ENCODE measurements at regions not wholly inside any gene's neighbourhood (a gene's known extent, or its start where the extent isn't known, plus 50 kb on each side); places are given as distances from the start of the nearest gene placed in this dataset.
"Not testable (repeated sequence)": the region's sequence is repeated elsewhere in the genome, so short reads cannot be mapped to it uniquely, and the experiment has no call there.

DNA sequence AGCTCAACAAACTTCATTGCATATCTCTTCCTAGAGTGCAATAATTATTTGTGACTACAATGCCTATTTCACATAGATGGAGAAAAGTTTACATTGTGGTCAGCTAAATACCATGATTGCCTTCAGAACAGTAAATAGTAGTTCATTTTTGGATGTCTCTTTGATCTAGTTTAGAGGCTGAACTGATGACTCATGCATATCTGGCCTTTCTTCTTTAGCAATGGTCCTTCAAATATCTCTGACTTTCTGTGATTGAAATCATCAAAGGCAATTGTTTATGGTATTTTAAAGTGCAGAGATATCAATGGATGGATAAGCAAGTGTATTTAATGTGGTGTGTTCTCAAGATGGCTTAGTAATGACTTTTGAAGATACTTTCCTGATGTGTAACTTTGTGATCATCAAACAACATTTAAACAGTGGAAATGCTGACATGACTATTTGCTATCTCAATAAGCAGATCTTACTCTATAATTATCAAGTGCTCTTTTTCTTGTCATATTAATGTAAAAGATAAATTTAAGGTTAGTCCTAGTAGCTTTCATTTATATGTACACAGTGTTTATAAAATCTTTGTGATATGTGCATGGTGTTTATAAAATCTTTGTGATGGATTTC, 523.7 kb upstream of the SLC35B3 start:
- H3K9me3 Mint-ChIP-seq = no peaks in the 10 kb centered on the region
- POLR2A ChIA-PET = no interaction called here

DNA sequence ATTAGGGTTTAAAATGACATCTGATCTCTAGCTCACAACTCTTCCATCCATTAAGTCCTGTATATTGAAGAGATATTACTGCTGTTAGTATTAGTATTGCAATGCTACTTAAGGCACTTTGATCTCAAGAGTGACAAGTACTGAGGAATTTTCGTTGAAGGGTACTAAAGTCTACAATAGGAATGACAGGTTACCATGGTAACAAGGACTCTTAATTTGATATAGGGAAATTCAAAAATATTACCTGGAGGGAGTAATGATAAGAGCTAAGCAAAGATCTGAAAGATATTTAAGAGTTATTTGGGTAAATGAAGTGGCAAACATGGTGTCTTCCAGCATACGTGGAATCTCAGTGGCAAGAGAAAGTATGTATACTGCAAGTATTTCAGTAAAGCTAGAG, 518.0 kb upstream of the SLC35B3 start:
- Mint-ChIP-seq H3K4me1 (no peaks in the 10 kb centered on the region), H3K4me3 (no peak overlapping the region), H3K36me3 (no peaks in the 10 kb centered on the region), H3K27ac (no peak overlapping the region), H3K9me3 (no peaks in the 10 kb centered on the region), H3K27me3 (no peaks in the 10 kb centered on the region)
- ATAC-seq (ENCODE audit: low read depth) = no peak
- POLR2A ChIA-PET = no interaction called here
- no peak for DNase-seq

More for the DNA sequence above, 523.7 kb upstream of the SLC35B3 start:
- no peak overlapping the region for H3K27ac Mint-ChIP-seq
- ATAC-seq (ENCODE audit: low read depth) (no peak), DNase-seq (no peak)
- H3K4me1 Mint-ChIP-seq = no peaks in the 10 kb centered on the region
- no peak overlapping the region for H3K4me3 Mint-ChIP-seq
- no peaks in the 10 kb centered on the region for H3K36me3 Mint-ChIP-seq
- no peaks in the 10 kb centered on the region for H3K27me3 Mint-ChIP-seq

GRCh38 chr6:8948733-8949132, 513.4 kb upstream of the SLC35B3 start:
- Mint-ChIP-seq H3K36me3 (no peaks in the 10 kb centered on the region), H3K4me1 (no peaks in the 10 kb centered on the region), H3K4me3 (no peak overlapping the region), H3K9me3 (no peaks in the 10 kb centered on the region), H3K27ac (no peak overlapping the region), H3K27me3 (no peaks in the 10 kb centered on the region)
- POLR2A ChIA-PET = no interaction called here
- DNase-seq = no peak
- no peak for ATAC-seq (ENCODE audit: low read depth)

DNA sequence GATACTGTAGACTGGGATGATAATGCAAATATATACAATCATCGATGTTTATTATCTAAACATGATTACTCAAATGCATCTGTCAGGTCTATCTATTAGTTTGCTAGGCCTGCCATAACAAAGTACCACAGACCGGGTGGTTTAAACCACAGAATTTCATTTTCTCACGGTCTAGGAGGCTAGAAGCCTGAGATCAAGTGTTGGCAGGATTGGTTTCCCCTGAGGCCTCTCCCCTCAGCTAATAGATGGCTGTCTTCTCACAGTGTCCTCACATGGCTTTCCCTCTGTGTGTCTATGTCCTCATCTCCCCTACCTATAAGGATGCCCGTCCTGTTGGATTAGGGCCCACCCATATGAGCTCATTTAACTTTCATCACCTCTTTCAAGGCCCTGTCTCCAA, 512.6 kb upstream of the SLC35B3 start:
- Mint-ChIP-seq H3K9me3 (no peaks in the 10 kb centered on the region), H3K4me1 (no peaks in the 10 kb centered on the region), H3K36me3 (no peaks in the 10 kb centered on the region), H3K27me3 (no peaks in the 10 kb centered on the region), H3K4me3 (no peak overlapping the region), H3K27ac (no peak overlapping the region)
- ATAC-seq (ENCODE audit: low read depth) (no peak), DNase-seq (no peak)
- POLR2A ChIA-PET = no interaction called here

GRCh38 chr6:8944548-8944947, 509.2 kb upstream of the SLC35B3 start:
- DNase-seq (no peak), ATAC-seq (ENCODE audit: low read depth) (no peak)
- Mint-ChIP-seq H3K27ac (no peak overlapping the region), H3K9me3 (no peaks in the 10 kb centered on the region), H3K27me3 (no peaks in the 10 kb centered on the region), H3K4me1 (no peaks in the 10 kb centered on the region), H3K36me3 (no peaks in the 10 kb centered on the region), H3K4me3 (no peak overlapping the region)
- POLR2A ChIA-PET = no interaction called here

DNA sequence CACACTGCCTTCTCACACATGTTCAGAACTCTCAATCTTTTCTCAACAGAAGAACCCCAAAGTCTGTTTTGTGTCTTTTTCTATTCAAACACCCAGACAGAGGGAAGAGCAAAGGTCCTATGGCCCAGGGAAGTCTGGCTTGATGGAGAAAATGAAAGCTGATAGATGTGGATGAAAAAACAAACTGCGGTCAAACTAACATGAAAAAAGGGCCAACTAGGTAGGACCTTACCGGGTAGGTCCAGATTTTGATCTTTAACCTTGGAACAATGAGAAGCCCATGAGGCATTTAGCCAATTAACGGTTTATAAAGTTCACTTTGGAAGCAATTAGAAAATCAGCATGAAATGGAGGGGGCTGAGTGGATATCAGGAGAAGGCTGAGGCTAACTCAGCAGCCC, 507.7 kb upstream of the SLC35B3 start:
- H3K4me1 Mint-ChIP-seq = no peaks in the 10 kb centered on the region

DNA sequence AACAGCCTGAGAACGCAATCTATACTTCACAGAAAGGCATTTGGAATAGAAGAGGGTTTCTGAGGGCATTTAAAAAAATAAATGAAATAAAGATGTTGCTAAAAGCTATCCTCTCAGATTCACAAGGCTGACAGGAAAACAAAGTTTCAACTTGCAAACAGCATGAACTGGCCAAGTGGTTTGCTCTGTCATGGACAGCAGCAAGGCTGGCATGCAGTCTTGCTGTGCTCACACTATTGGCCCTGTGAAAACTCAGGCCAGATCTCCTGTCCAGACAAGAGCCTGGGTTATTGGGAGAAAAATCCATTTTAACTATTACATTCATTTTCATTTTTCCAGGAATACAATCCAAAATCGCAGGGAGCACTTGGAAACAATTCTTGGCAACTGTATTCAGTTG, 506.2 kb upstream of the SLC35B3 start:
- H3K27ac Mint-ChIP-seq = no peak overlapping the region
- DNase-seq (no peak), ATAC-seq (ENCODE audit: low read depth) (no peak)
- POLR2A ChIA-PET = no interaction called here
- no peaks in the 10 kb centered on the region for H3K36me3 Mint-ChIP-seq
- no peak overlapping the region for H3K4me3 Mint-ChIP-seq
- no peaks in the 10 kb centered on the region for H3K4me1 Mint-ChIP-seq
- H3K9me3 Mint-ChIP-seq = no peaks in the 10 kb centered on the region
- H3K27me3 Mint-ChIP-seq = no peaks in the 10 kb centered on the region

More for the DNA sequence above, 507.7 kb upstream of the SLC35B3 start:
- POLR2A ChIA-PET = no interaction called here
- ATAC-seq (ENCODE audit: low read depth) (no peak), DNase-seq (no peak)
- H3K36me3 Mint-ChIP-seq = no peaks in the 10 kb centered on the region
- H3K27ac Mint-ChIP-seq = no peak overlapping the region
- no peak overlapping the region for H3K4me3 Mint-ChIP-seq
- no peaks in the 10 kb centered on the region for H3K9me3 Mint-ChIP-seq
- H3K27me3 Mint-ChIP-seq = no peaks in the 10 kb centered on the region

DNA sequence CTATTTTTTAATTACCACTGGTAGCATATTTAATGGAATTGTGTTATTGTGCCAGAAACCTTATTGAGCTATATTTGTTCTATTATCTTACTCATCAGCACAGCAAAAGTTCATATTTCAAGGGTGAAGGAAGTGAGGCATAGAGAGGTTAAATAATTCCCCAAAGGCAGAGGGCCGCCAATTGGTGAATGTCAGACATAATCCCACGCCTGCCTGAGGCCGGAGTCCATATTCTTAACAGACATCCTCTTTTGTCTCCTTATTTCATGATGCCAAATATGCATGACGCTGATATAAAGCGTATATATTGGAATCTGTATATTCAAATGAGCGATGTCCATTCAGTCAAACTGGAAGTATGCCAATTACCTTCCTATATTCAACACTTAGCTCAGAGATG, 505.0 kb upstream of the SLC35B3 start:
- Mint-ChIP-seq H3K9me3 (no peaks in the 10 kb centered on the region), H3K4me3 (no peak overlapping the region), H3K27me3 (no peaks in the 10 kb centered on the region), H3K27ac (no peak overlapping the region), H3K4me1 (no peaks in the 10 kb centered on the region), H3K36me3 (no peaks in the 10 kb centered on the region)
- DNase-seq (no peak), ATAC-seq (ENCODE audit: low read depth) (no peak)
- POLR2A ChIA-PET = no interaction called here

DNA sequence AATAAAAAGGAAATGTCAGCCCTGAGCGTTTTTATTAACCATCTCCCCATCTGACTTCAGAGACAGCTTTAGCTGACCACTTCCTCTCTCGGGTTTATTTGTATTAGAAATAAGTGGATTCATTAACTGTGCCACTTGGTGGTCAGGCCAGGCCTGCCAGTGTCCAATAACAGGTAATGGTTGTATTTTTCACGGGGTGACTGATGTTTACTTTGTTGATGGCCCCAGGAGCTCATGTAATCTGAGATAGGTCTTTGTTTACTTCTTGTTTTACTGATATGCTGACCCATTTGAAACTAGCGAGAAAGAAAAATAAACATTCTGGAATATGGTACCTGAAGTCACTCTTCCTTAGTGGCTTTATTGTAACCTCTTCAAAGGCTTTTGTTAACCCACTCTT, 504.3 kb upstream of the SLC35B3 start:
- Mint-ChIP-seq H3K4me1 (no peaks in the 10 kb centered on the region), H3K27me3 (no peaks in the 10 kb centered on the region), H3K36me3 (no peaks in the 10 kb centered on the region), H3K9me3 (no peaks in the 10 kb centered on the region), H3K27ac (no peak overlapping the region), H3K4me3 (no peak overlapping the region)
- POLR2A ChIA-PET = no interaction called here
- no peak for DNase-seq
- ATAC-seq (ENCODE audit: low read depth) = no peak

DNA sequence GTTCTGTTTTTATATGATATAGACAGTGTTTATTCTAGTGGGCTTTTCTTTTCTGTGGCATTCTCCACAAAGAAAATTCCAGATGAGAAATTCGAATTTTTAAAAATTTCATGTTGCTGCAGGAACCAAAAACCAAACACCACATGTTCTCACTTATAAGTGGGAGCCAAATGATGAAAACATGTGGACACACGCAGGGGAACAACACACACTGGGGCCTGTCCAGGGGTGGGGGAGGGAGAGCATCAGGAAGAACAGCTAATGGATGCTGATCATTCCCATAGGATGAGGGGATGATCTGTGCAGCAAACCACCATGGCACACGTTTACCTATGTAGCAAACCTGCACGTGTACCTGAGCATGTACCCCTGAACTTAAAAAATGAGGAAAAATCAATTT, 499.0 kb upstream of the SLC35B3 start:
- no peak overlapping the region for H3K27ac Mint-ChIP-seq
- ATAC-seq (ENCODE audit: low read depth) = no peak
- H3K36me3 Mint-ChIP-seq = no peaks in the 10 kb centered on the region
- H3K27me3 Mint-ChIP-seq = no peaks in the 10 kb centered on the region
- DNase-seq = no peak
- H3K4me3 Mint-ChIP-seq = no peak overlapping the region
- no peaks in the 10 kb centered on the region for H3K4me1 Mint-ChIP-seq
- POLR2A ChIA-PET = no interaction called here
- no peaks in the 10 kb centered on the region for H3K9me3 Mint-ChIP-seq

GRCh38 chr6:8930009-8930408, 494.7 kb upstream of the SLC35B3 start:
- Mint-ChIP-seq H3K27me3 (no peaks in the 10 kb centered on the region), H3K4me3 (no peak overlapping the region), H3K36me3 (no peaks in the 10 kb centered on the region), H3K4me1 (no peaks in the 10 kb centered on the region), H3K9me3 (no peaks in the 10 kb centered on the region), H3K27ac (no peak overlapping the region)
- DNase-seq (no peak), ATAC-seq (ENCODE audit: low read depth) (no peak)
- POLR2A ChIA-PET = no interaction called here

DNA sequence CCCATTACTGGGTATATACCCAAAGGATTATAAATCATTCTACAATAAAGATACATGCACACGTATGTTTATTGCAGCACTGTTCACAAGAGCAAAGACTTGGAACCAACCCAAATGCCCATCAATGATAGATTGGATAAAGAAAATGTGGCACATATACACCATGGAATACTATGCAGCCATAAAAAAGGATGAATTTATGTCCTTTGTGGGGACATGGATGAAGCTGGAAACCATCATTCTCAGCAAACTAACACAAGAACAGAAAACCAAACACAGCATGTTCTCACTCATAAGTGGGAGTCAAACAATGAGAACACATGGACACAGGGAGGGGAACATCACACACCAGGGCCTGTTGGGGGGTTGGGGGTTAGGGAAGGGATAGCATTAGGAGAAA, 484.9 kb upstream of the SLC35B3 start:
- H3K27ac Mint-ChIP-seq; DNase-seq; H3K36me3 Mint-ChIP-seq; H3K27me3 Mint-ChIP-seq; ATAC-seq (ENCODE audit: low read depth); H3K4me3 Mint-ChIP-seq; H3K9me3 Mint-ChIP-seq; POLR2A ChIA-PET; H3K4me1 Mint-ChIP-seq: not testable (repeated sequence)

DNA sequence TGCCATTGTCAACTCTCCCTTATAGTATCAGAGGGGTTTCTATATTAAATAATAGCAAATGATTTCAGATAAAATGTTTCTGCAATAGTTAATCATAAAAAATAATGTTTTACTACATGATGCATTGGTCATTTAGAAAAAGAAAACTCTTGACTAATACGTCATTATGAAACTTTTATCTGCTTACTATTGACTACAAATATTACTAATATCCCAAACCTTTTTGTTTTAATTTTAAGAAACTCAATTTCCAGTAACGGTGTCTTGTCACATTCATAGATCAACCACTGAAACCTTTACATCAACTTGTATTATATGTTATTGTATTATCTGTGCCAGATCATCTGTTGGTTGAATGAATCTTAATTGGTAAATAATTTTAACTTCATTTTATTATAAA, 482.9 kb upstream of the SLC35B3 start:
- ATAC-seq (ENCODE audit: low read depth) (no peak), DNase-seq (no peak)
- Mint-ChIP-seq H3K4me1 (no peaks in the 10 kb centered on the region), H3K9me3 (peaks cover 3% of the 10 kb centered on the region), H3K36me3 (no peaks in the 10 kb centered on the region), H3K4me3 (no peak overlapping the region), H3K27me3 (no peaks in the 10 kb centered on the region), H3K27ac (no peak overlapping the region)
- POLR2A ChIA-PET = no interaction called here

GRCh38 chr6:8914700-8915099, 479.4 kb upstream of the SLC35B3 start:
- ATAC-seq (ENCODE audit: low read depth) (no peak), DNase-seq (no peak)
- POLR2A ChIA-PET = no interaction called here
- Mint-ChIP-seq H3K27ac (no peak overlapping the region), H3K4me1 (no peaks in the 10 kb centered on the region), H3K4me3 (no peak overlapping the region), H3K36me3 (no peaks in the 10 kb centered on the region), H3K9me3 (peaks cover 5% of the 10 kb centered on the region), H3K27me3 (peaks cover 2% of the 10 kb centered on the region)

DNA sequence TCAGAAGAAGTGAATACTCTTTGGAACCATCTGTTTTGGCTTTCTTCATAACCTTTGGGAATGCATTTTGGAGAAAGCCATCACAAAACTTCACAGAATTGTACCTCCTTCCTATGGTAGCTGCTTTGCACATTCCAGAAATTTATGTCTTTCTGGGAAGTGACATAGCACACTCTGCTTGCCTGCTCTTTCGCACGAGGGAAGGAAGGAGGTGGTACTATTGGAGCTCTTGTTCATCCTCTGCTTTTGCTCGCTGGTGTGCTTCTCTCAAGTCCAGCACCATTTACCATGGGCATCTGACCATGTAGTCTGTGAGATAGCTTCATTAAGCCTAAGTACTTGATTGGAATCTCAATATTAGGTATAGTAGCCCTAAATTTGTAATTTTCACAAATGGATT, 473.3 kb upstream of the SLC35B3 start:
- H3K27me3 Mint-ChIP-seq = peaks cover 5% of the 10 kb centered on the region
- DNase-seq (no peak), ATAC-seq (ENCODE audit: low read depth) (no peak)
- no peak overlapping the region for H3K4me3 Mint-ChIP-seq
- POLR2A ChIA-PET = no interaction called here
- H3K36me3 Mint-ChIP-seq = no peaks in the 10 kb centered on the region
- no peak overlapping the region for H3K27ac Mint-ChIP-seq
- no peaks in the 10 kb centered on the region for H3K4me1 Mint-ChIP-seq
- H3K9me3 Mint-ChIP-seq = peaks cover 4% of the 10 kb centered on the region
